SK-N-SH (cell line): ENCODE measurements at regions not wholly inside any gene's neighbourhood (a gene's known extent, or its start where the extent isn't known, plus 50 kb on each side); places are given as distances from the start of the nearest gene placed in this dataset.

Experiments
- CTCF ChIA-PET: fragments of 300-600, 350-600 bp; formaldehyde crosslinking; extraction: SDS; loops from one replicate; lab custom pipeline; 2021; lab: Yijun Ruan, JAX
- POLR2A ChIA-PET: fragments of 350-600 bp; sonication (Branson Sonifier 250); formaldehyde crosslinking; extraction: SDS; loops from one replicate; lab custom pipeline; 2020; ENCODE audit warnings: antibody characterized with exemption, inconsistent platforms; lab: Yijun Ruan, JAX
- DNase-seq: peaks from one replicate; pipeline ENCODE4 v3.0.0; 2012
- H2AFZ ChIP-seq: fragments of 200-600 bp; sonication (generic); 2 replicates; pipeline ENCODE4 v1.8.1; 2016; ENCODE audit warnings: antibody characterized with exemption, mild to moderate bottlenecking, low read depth
- H3F3A ChIP-seq: fragments of 200-600 bp; sonication (generic); replicated peaks from 2 replicates; pipeline ENCODE3; 2016; ENCODE audit warnings: antibody characterized with exemption, mild to moderate bottlenecking; ENCODE audit not compliant: insufficient read depth
- H3K27ac ChIP-seq, 2 experiments: fragments of 200-500 bp in 1 of 2; fragments of 200-600 bp in 1 of 2; sonication (Bioruptor generic) in 1 of 2; sonication (generic), shearing (Covaris generic) in 1 of 2; 2 replicates each; pipeline versions ENCODE4 v1.5.1 to v1.6.1; 2014 to 2016; ENCODE audit warnings: low read depth in 2 of 2, inconsistent platforms in 1 of 2, low read length in 1 of 2, mild to moderate bottlenecking in 1 of 2, mixed read lengths in 1 of 2
- H3K27me3 ChIP-seq: fragments of 200-600 bp; sonication (generic), shearing (Covaris generic); 2 replicates; pipeline ENCODE4 v1.6.1; 2016; ENCODE audit warnings: mixed run types; ENCODE audit not compliant: insufficient read depth
- H3K36me3 ChIP-seq, 2 experiments: fragments of 200-500 bp in 1 of 2; fragments of 200-600 bp in 1 of 2; sonication (Bioruptor generic) in 1 of 2; sonication (generic) in 1 of 2; replicated peaks in 1 of 2; 2 replicates each; pipeline versions ENCODE3 to v1.5.1; 2014 to 2016; ENCODE audit warnings: low read length in 1 of 2, mild to moderate bottlenecking in 1 of 2; ENCODE audit not compliant: insufficient read depth in 2 of 2, control insufficient read depth in 1 of 2
- H3K4me1 ChIP-seq, 2 experiments: fragments of 200-500 bp in 1 of 2; fragments of 200-600 bp in 1 of 2; sonication (Bioruptor generic) in 1 of 2; sonication (generic), shearing (Covaris generic) in 1 of 2; 2 replicates each; pipeline versions ENCODE4 v1.5.1 to v1.6.1; 2014 to 2016; ENCODE audit warnings: low read depth in 1 of 2, low read length in 1 of 2, mixed run types in 1 of 2; ENCODE audit not compliant: insufficient read depth in 2 of 2, control insufficient read depth in 1 of 2
- H3K4me2 ChIP-seq: fragments of 200-600 bp; sonication (generic), shearing (Covaris generic); 2 replicates; pipeline ENCODE4 v1.6.1; 2017; ENCODE audit warnings: mixed run types
- H3K4me3 ChIP-seq, 2 experiments: fragments of 200-500 bp in 1 of 2; fragments of 200-600 bp in 1 of 2; sonication (Bioruptor generic) in 1 of 2; sonication (generic), shearing (Covaris generic) in 1 of 2; 2 replicates each; pipeline versions ENCODE4 v1.5.1 to v1.8.1; 2014 to 2016; ENCODE audit warnings: low read depth in 2 of 2, inconsistent platforms in 1 of 2, low read length in 1 of 2, mild to moderate bottlenecking in 1 of 2, mixed read lengths in 1 of 2, moderate library complexity in 1 of 2
- H3K79me2 ChIP-seq: fragments of 200-600 bp; sonication (generic); 2 replicates; pipeline ENCODE4 v1.8.1; 2017; ENCODE audit warnings: mild to moderate bottlenecking; ENCODE audit not compliant: insufficient read depth
- H3K9ac ChIP-seq: fragments of 200-600 bp; sonication (generic); 2 replicates; pipeline ENCODE4 v1.6.1; 2017; ENCODE audit warnings: mixed run types
- H3K9me2 ChIP-seq: fragments of 200-600 bp; sonication (generic); 2 replicates; pipeline ENCODE4 v1.6.1; 2017; ENCODE audit warnings: mixed run types
- H3K9me3 ChIP-seq: fragments of 200-600 bp; sonication (generic); 2 replicates; pipeline ENCODE4 v1.6.1; 2017; ENCODE audit warnings: mixed run types, mild to moderate bottlenecking, moderate library complexity
- H4K20me1 ChIP-seq: fragments of 200-600 bp; sonication (generic); 2 replicates; pipeline ENCODE4 v1.6.1; 2017; ENCODE audit warnings: mild to moderate bottlenecking, mixed run types; ENCODE audit not compliant: insufficient read depth
- FOSL2 ChIP-seq: IDR thresholded peaks from 2 replicates; pipeline ENCODE4 v1.4.0; 2012; ENCODE audit warnings: low read depth, mild to moderate bottlenecking, moderate library complexity, borderline replicate concordance
- FOXJ3 ChIP-seq: sonication (generic); formaldehyde crosslinking; IDR thresholded peaks from 2 replicates; pipeline ENCODE4 v1.5.1; 2020; ENCODE audit warnings: mild to moderate bottlenecking, missing genetic modification reagents
- GATA2 ChIP-seq: sonication (generic); formaldehyde crosslinking; IDR thresholded peaks from 2 replicates; pipeline ENCODE4 v1.5.0; 2020; ENCODE audit warnings: mild to moderate bottlenecking, missing genetic modification reagents
- JUND ChIP-seq: IDR thresholded peaks from 2 replicates; pipeline ENCODE4 v1.4.0; 2012
- MXI1 ChIP-seq: IDR thresholded peaks from 2 replicates; pipeline ENCODE4 v1.6.1; 2012; ENCODE audit warnings: mild to moderate bottlenecking, low read depth, low read length, improper control_type of control experiment
- NFIC ChIP-seq: IDR thresholded peaks from 2 replicates; pipeline ENCODE4 v1.4.0; 2012; ENCODE audit warnings: borderline replicate concordance
- RAD21 ChIP-seq: IDR thresholded peaks from 2 replicates; pipeline ENCODE4 v1.6.1; 2012; ENCODE audit warnings: mild to moderate bottlenecking, low read length
- RCOR1 ChIP-seq: fragments of 150-350 bp; IDR thresholded peaks from 2 replicates; pipeline ENCODE4 v1.6.1; 2017; ENCODE audit warnings: antibody characterized with exemption, low read length
- RFX5 ChIP-seq: IDR thresholded peaks from 2 replicates; pipeline ENCODE4 v1.6.1; 2012; ENCODE audit warnings: mild to moderate bottlenecking, improper control_type of control experiment, low read length
- TCF12 ChIP-seq: IDR thresholded peaks from 2 replicates; pipeline ENCODE4 v1.4.0; 2012
- USF2 ChIP-seq: fragments of 150-350 bp; IDR thresholded peaks from 2 replicates; pipeline ENCODE4 v1.6.1; 2017; ENCODE audit warnings: antibody characterized with exemption, low read length, low read depth, borderline replicate concordance
- WGBS: methylation state at CpG from one replicate; pipeline ENCODE4 v1.1.6; 2017; ENCODE audit warnings: low lambda C conversion rate; 5-methylcytosine and 5-hydroxymethylcytosine counted together
- TF ChIP-seq, protein P1 (sequence below): IDR thresholded peaks from 2 replicates; pipeline ENCODE4 v1.4.0; 2012; ENCODE audit warnings: low read depth, borderline replicate concordance
- TF ChIP-seq, protein P2 (sequence below): IDR thresholded peaks from 2 replicates; pipeline ENCODE4 v1.4.0; 2012; ENCODE audit warnings: low read depth
- TF ChIP-seq, protein P3 (sequence below): fragments of 150-350 bp; IDR thresholded peaks from 2 replicates; pipeline ENCODE4 v1.6.1; 2016; ENCODE audit warnings: mild to moderate bottlenecking, low read depth, low read length

DNA sequence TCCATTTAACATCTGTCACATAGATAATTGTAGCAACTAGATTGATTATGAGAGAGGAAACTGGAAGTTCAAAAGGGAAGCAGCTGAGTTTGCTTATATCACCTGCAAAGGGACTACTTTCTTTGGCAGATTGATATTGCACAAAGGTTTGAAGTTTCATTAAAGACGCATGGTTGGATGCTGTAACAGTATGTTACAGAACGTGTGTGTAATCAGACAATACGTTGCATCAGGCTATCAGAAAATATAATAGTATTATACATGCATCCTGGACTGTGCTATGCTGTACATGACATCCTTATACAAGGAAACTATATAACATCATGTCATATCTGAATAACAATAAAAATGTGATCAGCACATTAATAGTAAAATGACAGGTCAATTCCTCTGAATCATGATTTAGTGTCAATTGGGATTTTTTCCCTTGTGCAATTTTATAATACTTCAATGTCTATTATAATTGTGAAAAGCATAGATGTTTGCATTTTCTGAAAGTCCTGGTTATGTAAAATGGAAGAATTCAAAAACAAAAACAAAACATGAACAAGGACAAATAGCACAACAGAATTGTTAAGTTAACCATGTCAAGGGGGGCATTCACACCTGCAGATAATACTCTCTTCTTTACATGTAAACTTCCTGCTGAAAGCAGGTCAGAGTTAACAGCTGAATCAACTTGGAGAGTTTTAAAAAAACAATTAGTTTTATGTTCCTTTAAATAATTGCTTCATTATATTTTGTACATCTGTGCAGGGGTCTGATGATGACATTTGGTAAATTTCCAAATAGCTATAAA, 283.2 kb upstream of the KCNH8 start (continued):
- TF ChIP-seq, protein P1, sequence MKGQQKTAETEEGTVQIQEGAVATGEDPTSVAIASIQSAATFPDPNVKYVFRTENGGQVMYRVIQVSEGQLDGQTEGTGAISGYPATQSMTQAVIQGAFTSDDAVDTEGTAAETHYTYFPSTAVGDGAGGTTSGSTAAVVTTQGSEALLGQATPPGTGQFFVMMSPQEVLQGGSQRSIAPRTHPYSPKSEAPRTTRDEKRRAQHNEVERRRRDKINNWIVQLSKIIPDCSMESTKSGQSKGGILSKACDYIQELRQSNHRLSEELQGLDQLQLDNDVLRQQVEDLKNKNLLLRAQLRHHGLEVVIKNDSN, result no peak
- TF ChIP-seq GATA2 (CRISPR knock-in tag) (no peak), FOSL2 (no peak), FOXJ3 (CRISPR knock-in tag) (no peak)
- TF ChIP-seq, protein P2, sequence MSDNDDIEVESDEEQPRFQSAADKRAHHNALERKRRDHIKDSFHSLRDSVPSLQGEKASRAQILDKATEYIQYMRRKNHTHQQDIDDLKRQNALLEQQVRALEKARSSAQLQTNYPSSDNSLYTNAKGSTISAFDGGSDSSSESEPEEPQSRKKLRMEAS, result no peak

DNA sequence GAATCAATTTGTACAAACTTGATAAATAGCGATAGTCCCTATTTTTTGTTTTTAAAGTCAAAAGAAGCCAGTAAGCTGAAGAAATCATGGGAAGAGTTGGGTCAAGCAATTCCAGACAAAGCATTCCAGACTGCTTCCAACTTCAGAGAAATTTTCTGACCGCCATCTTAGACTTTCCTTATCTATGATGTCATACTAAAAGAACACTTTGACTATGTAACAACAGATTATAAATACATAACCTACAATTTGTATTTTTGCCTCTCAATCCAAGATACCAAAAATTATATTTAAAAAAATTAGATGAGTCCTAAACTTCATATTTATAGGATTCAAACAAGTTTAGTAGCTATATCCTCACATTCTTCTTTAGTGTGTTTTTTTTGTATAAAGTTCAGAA, 286.2 kb upstream of the KCNH8 start:
- CTCF ChIA-PET, result no interaction called here

More for the DNA sequence above, 286.2 kb upstream of the KCNH8 start:
- no peak for TF ChIP-seq NFIC
- TF ChIP-seq, protein P2, result no peak
- TF ChIP-seq GATA2 (CRISPR knock-in tag), result no peak
- no peak for TF ChIP-seq USF2
- no peak for TF ChIP-seq RAD21
- TF ChIP-seq TCF12, result no peak
- TF ChIP-seq, protein P3, sequence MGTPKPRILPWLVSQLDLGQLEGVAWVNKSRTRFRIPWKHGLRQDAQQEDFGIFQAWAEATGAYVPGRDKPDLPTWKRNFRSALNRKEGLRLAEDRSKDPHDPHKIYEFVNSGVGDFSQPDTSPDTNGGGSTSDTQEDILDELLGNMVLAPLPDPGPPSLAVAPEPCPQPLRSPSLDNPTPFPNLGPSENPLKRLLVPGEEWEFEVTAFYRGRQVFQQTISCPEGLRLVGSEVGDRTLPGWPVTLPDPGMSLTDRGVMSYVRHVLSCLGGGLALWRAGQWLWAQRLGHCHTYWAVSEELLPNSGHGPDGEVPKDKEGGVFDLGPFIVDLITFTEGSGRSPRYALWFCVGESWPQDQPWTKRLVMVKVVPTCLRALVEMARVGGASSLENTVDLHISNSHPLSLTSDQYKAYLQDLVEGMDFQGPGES, result no peak
- no peak for TF ChIP-seq RCOR1
- TF ChIP-seq MXI1, result no peak
- TF ChIP-seq FOXJ3 (CRISPR knock-in tag), result no peak
- TF ChIP-seq RFX5, result no peak
- TF ChIP-seq JUND, result no peak
- H3K9ac ChIP-seq, result no peak overlapping the region
- no peaks in the 10 kb centered on the region for H3K9me2 ChIP-seq
- H3K9me3 ChIP-seq, result no peaks in the 10 kb centered on the region
- no peaks in the 10 kb centered on the region for H4K20me1 ChIP-seq
- no peaks in the 10 kb centered on the region for H3K4me1 ChIP-seq
- POLR2A ChIA-PET, result no interaction called here
- DNase-seq, result no peak
- H3F3A ChIP-seq, result no peaks in the 10 kb centered on the region
- no peak overlapping the region for H3K4me3 ChIP-seq
- H3K27ac ChIP-seq, result no peak overlapping the region
- H2AFZ ChIP-seq, result no peak overlapping the region
- no peaks in the 10 kb centered on the region for H3K79me2 ChIP-seq
- H3K4me2 ChIP-seq, result no peak overlapping the region
- WGBS, result 72% methylated on average over 2 of the region's 2 CpGs
- no peaks in the 10 kb centered on the region for H3K27me3 ChIP-seq
- no peaks in the 10 kb centered on the region for H3K36me3 ChIP-seq
